ENCODE measurements at regions not wholly inside any gene's neighbourhood (a gene's known extent, or its start where the extent isn't known, plus 50 kb on each side); places are given as distances from the start of the nearest gene placed in this dataset.

DNA sequence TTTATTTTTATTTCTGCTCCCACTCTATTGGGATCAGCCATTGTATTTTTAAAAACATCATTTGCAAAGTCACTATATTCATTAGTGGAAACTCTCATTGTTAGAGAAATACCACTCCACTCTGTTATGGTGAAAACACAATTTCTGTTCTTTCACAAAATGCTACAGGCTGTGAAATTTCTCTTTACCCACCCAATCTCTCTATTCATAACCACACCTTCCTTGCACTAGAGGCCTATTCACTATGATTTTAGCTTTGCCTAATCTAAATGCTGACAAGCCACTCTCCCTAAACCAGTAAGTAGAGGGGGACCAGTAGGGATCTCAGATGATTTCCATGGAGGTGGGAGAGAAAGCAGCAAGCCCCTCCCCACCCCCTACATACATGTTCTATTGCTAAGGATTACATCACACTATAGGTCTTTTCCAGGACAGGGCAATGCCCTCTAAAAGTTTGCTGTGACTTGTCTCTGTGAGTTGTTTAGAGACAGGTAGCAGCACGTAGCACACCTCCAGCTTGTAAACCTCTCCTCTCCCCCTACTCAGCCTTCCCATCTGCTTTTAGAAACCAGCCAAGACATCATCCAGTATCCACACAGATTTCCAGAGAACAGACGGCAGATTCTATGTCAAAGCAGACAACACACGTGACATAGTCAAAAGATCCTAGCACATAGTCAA is 58.3 kb upstream of the PPP1R3C start:
- H3K36me3 Mint-ChIP-seq (ENCODE audit: insufficient read depth, unreplicated experiment) = no peaks in the 10 kb centered on the region
- DNase-seq = no peak
- no peak overlapping the region for H3K4me3 Mint-ChIP-seq (ENCODE audit: low read depth, unreplicated experiment)
- no peak for TF ChIP-seq CTCF (IDR thresholded peaks at IDR 0.05; ENCODE audit: unreplicated experiment)
- CTCF ChIA-PET = interaction anchor here (0.6 kb wide), 1 partner anchor 47 kb away, joined by 3 read pairs; no protein-coding TSS in a partner anchor
- H3K4me1 Mint-ChIP-seq (ENCODE audit: low read depth, unreplicated experiment) = peaks cover 13% of the 10 kb centered on the region
- H3K27me3 Mint-ChIP-seq (ENCODE audit: unreplicated experiment) = peaks cover 8% of the 10 kb centered on the region
- intact Hi-C loops (cut with micrococcal nuclease; ENCODE audit: unreplicated experiment) = loop anchor here (5.0 kb wide), 1 partner anchor 304 kb away; no protein-coding TSS in a partner anchor
- no TSS peak for BruUV-seq (replicated peaks)
- no peaks in the 10 kb centered on the region for H3K9me3 Mint-ChIP-seq (ENCODE audit: low read depth, unreplicated experiment)
- no peak overlapping the region for H3K27ac Mint-ChIP-seq (ENCODE audit: unreplicated experiment)

DNA sequence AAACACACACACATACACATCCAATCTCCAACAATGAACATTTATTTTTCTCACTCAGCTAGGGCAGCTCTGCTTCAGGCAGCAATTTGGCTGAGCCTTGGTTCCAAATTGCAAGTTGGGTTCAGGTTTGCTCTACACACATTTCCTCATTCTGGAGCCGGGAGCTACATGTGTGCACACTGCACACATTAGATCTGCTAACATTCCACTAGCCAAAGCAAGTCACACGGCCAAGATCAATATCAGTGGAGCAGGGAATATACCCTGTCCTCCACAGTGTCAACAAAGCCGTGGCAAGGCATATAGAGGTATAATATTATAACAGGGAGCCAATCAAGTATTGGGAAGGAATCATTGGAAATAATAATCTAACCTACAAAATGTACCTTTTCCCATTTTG is 57.5 kb upstream of the PPP1R3C start:
- no peak overlapping the region for H3K4me3 Mint-ChIP-seq (ENCODE audit: low read depth, unreplicated experiment)
- no peaks in the 10 kb centered on the region for H3K36me3 Mint-ChIP-seq (ENCODE audit: insufficient read depth, unreplicated experiment)
- CTCF ChIA-PET = no interaction called here
- H3K27me3 Mint-ChIP-seq (ENCODE audit: unreplicated experiment) = peaks cover 13% of the 10 kb centered on the region
- DNase-seq = no peak
- no peak for TF ChIP-seq CTCF (IDR thresholded peaks at IDR 0.05; ENCODE audit: unreplicated experiment)
- intact Hi-C loops (cut with micrococcal nuclease; ENCODE audit: unreplicated experiment) = loop anchor here (5.0 kb wide), 1 partner anchor 303 kb away; no protein-coding TSS in a partner anchor
- H3K27ac Mint-ChIP-seq (ENCODE audit: unreplicated experiment) = no peak overlapping the region
- no TSS peak for BruUV-seq (replicated peaks)
- H3K4me1 Mint-ChIP-seq (ENCODE audit: low read depth, unreplicated experiment) = peaks cover 13% of the 10 kb centered on the region
- no peaks in the 10 kb centered on the region for H3K9me3 Mint-ChIP-seq (ENCODE audit: low read depth, unreplicated experiment)

DNA sequence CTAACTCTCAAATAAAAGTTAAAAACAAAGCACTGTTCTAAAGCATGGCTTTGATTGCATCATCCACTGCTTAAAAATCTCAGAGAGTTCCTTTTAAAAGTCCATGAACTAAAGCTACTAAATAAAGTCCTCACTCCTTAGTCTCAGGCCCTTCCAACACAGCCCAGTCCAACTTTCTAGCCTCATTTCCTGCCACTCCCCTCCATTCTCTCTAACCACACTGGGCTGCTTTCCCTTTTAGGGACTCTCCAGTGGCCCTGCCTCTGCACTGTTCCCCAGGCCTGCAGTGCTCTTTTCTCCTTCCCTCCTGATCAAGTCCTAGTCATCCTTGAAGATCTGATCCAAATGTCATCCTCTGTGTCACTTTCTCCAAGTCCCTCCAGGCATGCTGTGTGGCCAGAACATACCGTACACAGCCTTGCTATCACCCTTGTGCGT is 56.9 kb upstream of the PPP1R3C start:
- no peak for DNase-seq
- no peak for TF ChIP-seq CTCF (IDR thresholded peaks at IDR 0.05; ENCODE audit: unreplicated experiment)
- BruUV-seq (replicated peaks) = no TSS peak
- peaks cover 13% of the 10 kb centered on the region for H3K27me3 Mint-ChIP-seq (ENCODE audit: unreplicated experiment)
- H3K36me3 Mint-ChIP-seq (ENCODE audit: insufficient read depth, unreplicated experiment) = no peaks in the 10 kb centered on the region
- no peaks in the 10 kb centered on the region for H3K9me3 Mint-ChIP-seq (ENCODE audit: low read depth, unreplicated experiment)
- no peak overlapping the region for H3K27ac Mint-ChIP-seq (ENCODE audit: unreplicated experiment)
- intact Hi-C loops (cut with micrococcal nuclease; ENCODE audit: unreplicated experiment) = loop anchor here (5.0 kb wide), 1 partner anchor 302 kb away; no protein-coding TSS in a partner anchor
- no peak overlapping the region for H3K4me3 Mint-ChIP-seq (ENCODE audit: low read depth, unreplicated experiment)
- CTCF ChIA-PET = no interaction called here
- H3K4me1 Mint-ChIP-seq (ENCODE audit: low read depth, unreplicated experiment) = peaks cover 13% of the 10 kb centered on the region

DNA sequence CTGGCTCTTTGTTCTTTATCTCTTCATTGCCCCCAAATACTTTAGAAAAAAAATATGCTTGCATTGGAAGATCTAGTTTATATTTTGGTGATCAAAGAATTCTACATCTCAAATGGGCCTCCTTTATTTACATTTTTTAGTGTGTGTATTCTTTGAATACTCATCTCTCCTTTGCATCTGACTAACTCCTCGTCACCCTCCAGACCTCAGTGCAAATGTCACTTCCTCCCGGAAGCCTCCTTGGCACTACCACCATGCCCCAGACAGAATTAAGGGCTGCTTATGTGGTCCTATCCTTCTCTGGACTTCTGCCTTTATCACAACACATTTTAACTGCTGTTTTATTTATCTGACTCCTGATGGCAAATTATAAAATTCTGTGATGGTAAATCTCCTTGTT is 52.0 kb upstream of the PPP1R3C start:
- no TSS peak for BruUV-seq (replicated peaks)
- DNase-seq = no peak
- Mint-ChIP-seq H3K4me3 (ENCODE audit: low read depth, unreplicated experiment) (no peak overlapping the region), H3K4me1 (ENCODE audit: low read depth, unreplicated experiment) (peaks cover 5% of the 10 kb centered on the region), H3K9me3 (ENCODE audit: low read depth, unreplicated experiment) (no peaks in the 10 kb centered on the region), H3K27me3 (ENCODE audit: unreplicated experiment) (peaks cover 13% of the 10 kb centered on the region), H3K27ac (ENCODE audit: unreplicated experiment) (no peak overlapping the region), H3K36me3 (ENCODE audit: insufficient read depth, unreplicated experiment) (no peaks in the 10 kb centered on the region)
- no peak for TF ChIP-seq CTCF (IDR thresholded peaks at IDR 0.05; ENCODE audit: unreplicated experiment)
- CTCF ChIA-PET = no interaction called here
- intact Hi-C loops (cut with micrococcal nuclease; ENCODE audit: unreplicated experiment) = no loop called here

Measured in Calu3 (cell line).